ENCODE measurements at regions not wholly inside any gene's neighbourhood (a gene's known extent, or its start where the extent isn't known, plus 50 kb on each side); places are given as distances from the start of the nearest gene placed in this dataset.
A peak's percentile ranks its signal among the peaks of the same experiment; 100 is the strongest.

- no peak for TF ChIP-seq CTCF (IDR thresholded peaks at IDR 0.05; ENCODE audit: insufficient read depth, low read length, severe bottlenecking)
- Histone ChIP-seq H3K4me3 (ENCODE audit: low read depth, low read length) (no peak overlapping the region), H3K27me3 (ENCODE audit: control insufficient read depth, insufficient read depth, low read length) (no peaks in the 10 kb centered on the region), H3K36me3 (ENCODE audit: control insufficient read depth, insufficient read depth, low read length) (no peaks in the 10 kb centered on the region)
- FAIRE-seq (no peak), DNase-seq (ENCODE audit: low read depth) (peak; percentile 60)
Measured at GRCh38 chr2:209367075-209367747, 56.6 kb upstream of the MAP2 start.

- Histone ChIP-seq H3K36me3 (ENCODE audit: control insufficient read depth, insufficient read depth, low read length) (no peaks in the 10 kb centered on the region), H3K27me3 (ENCODE audit: control insufficient read depth, insufficient read depth, low read length) (no peaks in the 10 kb centered on the region), H3K4me3 (ENCODE audit: low read depth, low read length) (no peak overlapping the region)
- FAIRE-seq (no peak), DNase-seq (ENCODE audit: low read depth) (peak; percentile 22)
- no peak for TF ChIP-seq CTCF (IDR thresholded peaks at IDR 0.05; ENCODE audit: insufficient read depth, low read length, severe bottlenecking)
Measured at GRCh38 chr2:209368406-209368805, 55.4 kb upstream of the MAP2 start.

- Histone ChIP-seq H3K4me3 (ENCODE audit: low read depth, low read length) (no peak overlapping the region), H3K27me3 (ENCODE audit: control insufficient read depth, insufficient read depth, low read length) (no peaks in the 10 kb centered on the region), H3K36me3 (ENCODE audit: control insufficient read depth, insufficient read depth, low read length) (no peaks in the 10 kb centered on the region)
- peak; percentile 96 for FAIRE-seq
- peak; percentile 100 for DNase-seq (ENCODE audit: low read depth)
- no peak for TF ChIP-seq CTCF (IDR thresholded peaks at IDR 0.05; ENCODE audit: insufficient read depth, low read length, severe bottlenecking)
Measured at GRCh38 chr2:209368914-209369313, 54.9 kb upstream of the MAP2 start.

- no peak overlapping the region for H3K4me3 ChIP-seq (ENCODE audit: low read depth, low read length)
- H3K27me3 ChIP-seq (ENCODE audit: control insufficient read depth, insufficient read depth, low read length): no peaks in the 10 kb centered on the region
- TF ChIP-seq CTCF (IDR thresholded peaks at IDR 0.05; ENCODE audit: insufficient read depth, low read length, severe bottlenecking): no peak
- FAIRE-seq (no peak), DNase-seq (ENCODE audit: low read depth) (no peak)
- H3K36me3 ChIP-seq (ENCODE audit: control insufficient read depth, insufficient read depth, low read length): no peaks in the 10 kb centered on the region
Measured at GRCh38 chr2:209369656-209370055, 54.2 kb upstream of the MAP2 start.

GRCh38 chr2:209371407-209371806 lies 52.4 kb upstream of the MAP2 start:
- Histone ChIP-seq H3K27me3 (ENCODE audit: control insufficient read depth, insufficient read depth, low read length) (no peaks in the 10 kb centered on the region), H3K36me3 (ENCODE audit: control insufficient read depth, insufficient read depth, low read length) (no peaks in the 10 kb centered on the region), H3K4me3 (ENCODE audit: low read depth, low read length) (no peak overlapping the region)
- DNase-seq (ENCODE audit: low read depth) (no peak), FAIRE-seq (no peak)
- TF ChIP-seq CTCF (IDR thresholded peaks at IDR 0.05; ENCODE audit: insufficient read depth, low read length, severe bottlenecking): no peak
